Ureter (tissue), 1 donor: ENCODE measurements at regions not wholly inside any gene's neighbourhood (a gene's known extent, or its start where the extent isn't known, plus 50 kb on each side); places are given as distances from the start of the nearest gene placed in this dataset.
"Not testable (repeated sequence)": the region's sequence is repeated elsewhere in the genome, so short reads cannot be mapped to it uniquely, and the experiment has no call there.

ENCODE experiments used
- DNase-seq: peaks from one replicate; pipeline ENCODE4 v3.0.0-alpha.2; 2020; ENCODE audit warnings: low spot score
- donor health status: DM: yes; HTN: yes; CAD: no.

DNA sequence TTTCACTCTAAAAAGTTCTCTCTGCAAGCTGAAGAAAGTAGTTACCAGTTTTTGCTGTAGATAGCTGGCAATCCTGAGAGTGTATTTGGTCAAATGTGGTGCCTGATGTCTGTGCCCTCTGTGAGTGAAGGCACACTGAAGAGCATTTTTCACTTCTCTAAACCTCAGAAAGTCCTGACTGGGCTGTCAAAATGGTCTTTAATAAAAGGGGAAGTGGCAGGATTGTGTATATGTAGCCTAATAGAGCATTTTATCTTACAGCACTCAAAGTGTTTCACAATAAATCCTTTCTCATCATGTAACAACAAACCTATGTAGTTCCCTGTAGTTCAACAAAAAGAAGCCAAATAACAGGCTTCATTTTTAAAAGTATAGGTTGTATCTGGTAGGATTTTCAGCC lies 1552.3 kb upstream of the SLC39A10 start:
- DNase-seq = no peak

DNA sequence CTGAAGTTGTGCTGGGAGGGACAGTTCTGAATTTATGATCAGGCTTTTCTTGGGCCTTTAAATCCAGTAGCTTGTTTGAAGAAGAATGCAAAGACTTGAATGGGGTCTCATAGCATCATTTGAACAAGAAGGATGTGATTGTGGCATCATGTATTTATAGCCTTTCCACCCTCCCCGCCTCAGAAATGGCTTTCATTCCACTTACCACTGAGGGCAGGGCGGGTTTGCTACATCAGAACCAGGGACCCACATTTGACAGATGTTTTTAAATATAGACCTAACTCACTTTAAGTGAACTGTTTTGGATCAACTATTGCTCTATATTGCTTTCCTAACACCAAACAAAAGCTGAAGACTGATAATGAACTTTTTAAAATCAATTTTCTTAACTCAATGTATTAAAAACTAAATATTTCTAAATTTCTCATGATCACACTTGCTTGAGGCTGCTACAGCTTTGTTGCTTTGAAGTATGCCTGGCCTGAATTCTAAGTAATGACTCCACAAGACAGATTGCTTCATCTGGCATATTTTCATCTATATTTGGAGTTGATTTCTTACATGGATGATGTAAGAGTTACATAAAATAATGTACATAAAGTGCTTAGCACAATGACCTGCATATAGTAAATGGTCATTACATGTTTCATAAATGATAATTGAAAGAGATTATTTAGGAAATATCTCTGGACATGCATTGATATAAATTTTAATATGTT lies 1552.9 kb upstream of the SLC39A10 start:
- no peak for DNase-seq

DNA sequence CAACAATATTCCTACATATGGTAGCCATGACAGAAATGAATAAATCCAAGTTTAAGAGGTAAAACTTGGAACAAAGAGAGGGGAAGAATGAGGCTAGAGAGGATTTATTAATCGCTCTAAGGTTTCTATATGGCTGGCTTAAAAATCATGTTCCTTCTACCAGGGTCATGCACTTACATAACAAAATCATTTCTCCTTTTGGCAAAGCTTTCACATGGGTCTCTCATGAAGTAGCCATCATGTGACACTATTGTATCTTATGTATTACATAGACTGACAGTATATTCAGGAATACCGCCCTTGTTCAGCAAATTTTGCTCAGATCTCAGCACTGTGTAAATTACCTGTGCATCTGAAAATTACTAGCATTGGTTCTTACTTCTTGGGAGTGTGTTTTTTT lies 1554.5 kb upstream of the SLC39A10 start:
- no peak for DNase-seq

DNA sequence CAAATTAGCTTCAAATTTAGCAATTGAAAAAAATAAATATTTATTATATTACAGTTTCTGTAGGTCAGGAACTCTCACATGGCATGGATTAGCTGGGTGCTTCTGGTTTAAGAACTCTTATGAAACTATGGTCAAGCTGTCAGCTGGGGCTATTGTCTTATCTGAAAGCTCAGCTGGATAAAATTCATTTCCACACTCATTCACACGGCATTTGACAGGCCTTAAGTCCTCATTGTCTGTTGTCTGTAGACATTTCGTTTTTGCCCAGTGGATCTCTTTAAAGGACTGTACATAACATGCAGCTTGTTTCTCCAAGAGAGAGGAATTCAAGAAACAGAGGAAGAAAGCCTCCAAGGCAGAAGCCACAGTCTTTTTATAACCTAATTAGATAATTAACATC lies 1556.8 kb upstream of the SLC39A10 start:
- no peak for DNase-seq

DNA sequence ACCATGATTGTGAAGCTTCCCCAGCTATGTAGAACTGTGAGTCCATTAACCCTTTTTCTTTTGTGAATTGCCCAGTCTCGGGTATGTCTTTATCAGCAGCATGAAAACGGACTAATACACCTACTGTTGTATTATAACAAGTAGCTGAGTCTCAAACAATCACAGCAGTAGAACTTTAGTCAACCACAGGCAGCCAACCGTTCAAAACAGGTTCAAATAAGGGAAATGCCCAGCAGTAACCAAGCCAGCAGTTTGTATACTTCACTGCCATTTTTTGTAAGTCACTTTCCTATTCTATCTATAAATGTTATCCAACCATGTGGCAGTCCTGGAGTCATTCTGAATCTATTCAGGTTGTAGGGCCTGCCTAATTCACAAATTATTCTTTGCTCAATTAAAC lies 1560.6 kb upstream of the SLC39A10 start:
- no peak for DNase-seq

DNA sequence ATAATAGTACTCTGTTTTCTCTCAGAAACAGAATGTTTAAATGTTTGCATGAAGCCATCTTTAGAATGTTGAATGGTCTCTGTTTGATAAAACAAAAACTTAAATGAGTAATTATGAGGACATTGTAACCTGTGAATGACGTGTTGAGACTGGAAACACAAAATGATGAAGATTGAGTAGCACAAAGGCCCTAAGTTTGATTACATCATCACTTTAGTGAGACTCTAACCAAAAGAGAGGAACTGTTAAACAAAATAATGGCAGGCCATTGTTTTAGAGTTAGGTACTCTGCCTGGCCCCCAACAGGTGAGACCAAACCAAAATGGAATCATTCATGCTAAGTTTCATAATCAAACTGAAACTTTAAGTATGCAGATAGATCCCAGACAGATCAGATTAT lies 1561.7 kb upstream of the SLC39A10 start:
- no peak for DNase-seq

DNA sequence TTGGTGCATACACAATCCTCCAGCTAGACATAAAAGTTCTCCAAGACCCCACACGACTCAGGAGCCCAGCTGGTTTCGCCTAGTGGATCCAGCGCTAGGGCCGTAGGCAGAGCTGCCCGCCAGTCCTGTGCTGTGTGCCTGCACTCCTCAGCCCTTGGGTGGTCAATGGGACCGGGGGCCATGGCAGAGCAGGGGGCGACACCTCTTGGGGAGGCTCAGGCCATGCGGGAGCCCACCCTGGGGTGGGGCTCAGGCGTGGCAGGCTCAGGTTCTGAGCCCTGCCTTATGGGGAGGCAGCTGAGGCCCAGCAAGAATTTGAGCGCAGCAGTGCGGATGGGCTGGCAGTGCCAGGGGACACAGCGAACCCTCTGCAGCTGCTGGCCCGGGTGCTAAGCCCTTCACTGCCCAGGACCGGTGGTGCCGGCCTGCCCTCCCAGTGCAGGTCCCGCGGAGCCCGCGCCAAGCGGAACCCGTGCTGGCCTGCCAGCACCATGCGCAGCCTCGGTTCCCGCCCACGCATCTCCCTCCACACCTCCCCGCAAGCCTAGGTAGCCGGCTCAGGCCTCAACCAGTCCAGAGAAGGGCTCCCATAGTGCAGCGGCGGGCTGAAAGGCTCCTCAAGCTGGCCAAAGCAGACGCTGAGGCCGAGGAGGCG lies 1566.6 kb upstream of the SLC39A10 start:
- no peak for DNase-seq

DNA sequence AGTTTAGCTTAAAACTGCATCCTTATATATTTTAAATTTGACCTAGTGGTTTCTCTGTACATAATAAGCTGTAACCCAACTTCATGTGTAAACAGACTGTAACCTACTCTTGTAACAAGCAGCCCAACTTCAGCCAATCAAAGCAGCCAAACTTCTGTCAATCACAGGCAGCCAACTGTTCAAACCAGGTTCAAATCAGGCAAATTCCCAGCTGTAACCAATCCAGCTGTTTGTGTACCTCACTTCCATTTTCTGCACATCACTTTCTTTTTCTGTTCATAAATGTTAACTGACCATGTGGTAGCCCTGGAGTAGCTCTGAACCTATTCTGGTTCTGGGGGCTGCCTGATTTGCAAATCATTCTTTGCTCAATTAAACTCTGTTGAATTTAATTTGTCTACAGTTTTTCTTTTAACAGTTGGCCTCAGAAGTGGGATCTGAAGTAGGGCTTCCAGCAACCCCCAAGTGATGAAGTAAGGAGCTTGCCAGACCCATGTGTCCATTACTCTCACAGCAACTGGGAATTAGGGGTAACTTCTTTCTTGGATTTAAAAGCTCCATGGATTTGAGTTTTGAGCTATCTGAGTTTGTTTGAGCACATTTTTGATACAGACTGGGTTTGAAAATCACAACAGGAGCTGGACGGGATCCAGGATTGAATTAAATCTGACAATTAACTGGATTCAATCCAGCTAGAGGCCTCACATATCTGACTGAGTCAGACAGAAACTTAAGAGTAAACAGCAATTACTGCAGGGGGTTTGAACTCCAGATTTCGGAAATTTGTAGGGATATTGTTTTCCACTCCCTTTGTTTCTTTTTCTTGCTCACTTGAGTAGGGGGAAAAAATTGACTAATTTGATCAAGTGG lies 1569.7 kb upstream of the SLC39A10 start:
- no peak for DNase-seq

DNA sequence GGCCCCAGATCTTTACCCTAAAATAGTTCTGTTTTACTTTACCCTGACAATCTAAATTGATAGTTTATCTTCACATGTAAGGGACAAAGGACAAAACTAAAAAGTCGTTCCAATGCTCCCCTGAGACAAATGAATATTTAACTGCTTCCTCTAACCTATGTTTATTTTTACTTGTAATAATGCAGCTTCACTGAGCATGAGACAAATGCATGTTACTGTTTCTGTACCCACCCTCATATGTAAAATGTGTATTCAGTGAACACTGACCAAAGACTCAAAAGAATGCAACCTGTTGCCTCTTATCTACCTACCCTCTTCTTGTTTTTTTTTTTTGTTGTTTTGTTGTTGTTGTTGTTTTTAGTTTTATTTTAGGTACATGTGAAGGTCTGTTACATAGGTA lies 1570.9 kb upstream of the SLC39A10 start:
- DNase-seq = no peak

DNA sequence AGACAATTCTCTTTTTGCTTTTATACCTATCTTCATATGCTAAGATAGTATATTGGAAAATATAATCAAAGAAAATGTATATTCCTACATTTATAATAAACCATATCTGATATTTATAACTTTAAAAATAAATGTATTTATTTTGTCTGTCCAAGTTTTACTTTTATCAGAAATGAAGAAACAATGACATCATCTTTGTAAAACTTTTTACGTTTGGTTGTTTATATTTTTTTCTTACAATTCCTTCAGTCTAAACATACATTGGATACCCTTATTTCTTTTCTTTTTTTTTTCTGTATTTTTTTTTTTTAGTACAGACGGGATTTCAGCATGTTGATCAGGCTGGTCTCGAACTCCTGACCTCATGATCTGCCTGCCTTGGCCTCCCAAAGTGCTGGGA lies 1577.0 kb upstream of the SLC39A10 start:
- DNase-seq = no peak

DNA sequence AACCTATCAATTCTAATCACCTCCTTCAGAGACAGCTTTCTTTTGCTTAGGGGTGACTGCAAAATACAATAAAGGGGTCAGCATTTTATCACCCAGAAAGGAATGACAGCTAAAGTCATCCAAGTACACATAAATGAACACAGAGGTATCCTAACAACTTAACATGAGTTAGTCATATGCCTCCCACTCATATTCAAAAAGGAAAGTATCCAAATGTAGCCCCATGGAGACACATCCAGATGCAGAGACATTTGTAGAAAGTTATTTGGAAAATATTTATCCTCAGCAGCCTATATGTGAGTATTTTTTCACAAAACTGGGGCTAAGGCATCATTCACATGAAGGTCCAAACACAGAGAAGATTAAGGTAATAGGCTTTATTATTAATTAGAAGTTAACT lies 1579.7 kb upstream of the SLC39A10 start:
- DNase-seq = no peak

DNA sequence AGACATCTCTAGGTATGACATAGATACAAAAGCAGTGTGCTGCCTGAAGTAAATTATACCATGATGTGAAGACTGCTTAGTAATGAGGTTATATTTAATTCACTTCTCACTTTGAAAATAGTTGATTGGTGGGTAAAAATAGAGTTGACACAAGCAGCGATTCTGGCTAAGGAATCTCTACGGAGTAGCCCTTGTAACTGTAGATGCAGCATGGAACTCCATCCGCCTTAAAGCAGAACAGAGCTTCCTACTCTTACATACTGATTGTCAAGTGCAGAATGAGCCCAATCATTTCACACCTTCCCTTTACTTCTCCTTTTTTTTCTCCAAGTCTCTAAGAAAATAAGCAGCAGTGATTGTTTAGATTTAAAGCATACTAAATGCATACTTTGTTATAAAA lies 1594.6 kb upstream of the SLC39A10 start:
- DNase-seq = no peak

DNA sequence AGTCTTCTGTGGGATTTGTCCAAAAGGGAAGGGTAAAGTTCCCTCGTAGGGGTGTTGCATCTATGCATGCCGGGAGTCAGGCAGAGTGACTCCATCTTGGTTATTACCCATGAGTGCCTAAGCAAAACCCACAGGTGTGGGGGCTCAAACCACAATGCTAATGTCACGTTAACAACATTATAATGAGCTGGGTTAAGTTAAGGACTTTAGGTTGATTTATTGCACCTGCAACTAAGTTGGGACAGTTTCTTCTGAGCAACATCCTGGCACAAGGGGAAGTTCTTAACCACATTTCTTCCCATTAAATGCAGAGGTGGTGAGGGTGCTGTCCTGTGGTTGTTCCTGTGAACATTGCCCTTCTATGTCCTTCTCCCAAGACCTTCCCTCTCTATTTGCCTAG lies 1596.8 kb upstream of the SLC39A10 start:
- DNase-seq = no peak

DNA sequence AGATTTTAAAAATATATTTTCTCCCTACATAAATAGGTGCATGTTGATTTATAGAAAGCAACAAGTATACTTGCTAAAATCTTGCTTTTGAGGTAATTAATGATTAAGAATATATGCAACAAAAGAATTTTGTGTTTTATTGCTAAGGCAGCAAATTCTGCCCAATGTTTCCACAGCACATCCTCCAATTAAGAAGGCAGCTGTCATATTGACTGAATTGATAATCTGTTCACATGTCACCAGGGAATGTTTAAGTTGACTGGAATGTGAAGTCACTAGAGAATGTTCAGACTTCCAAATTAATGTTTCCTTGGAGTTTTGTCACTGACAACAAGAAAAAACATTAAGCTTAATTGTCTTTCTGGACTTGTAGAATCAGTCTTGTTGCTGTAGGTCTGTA lies 1602.7 kb upstream of the SLC39A10 start:
- no peak for DNase-seq

DNA sequence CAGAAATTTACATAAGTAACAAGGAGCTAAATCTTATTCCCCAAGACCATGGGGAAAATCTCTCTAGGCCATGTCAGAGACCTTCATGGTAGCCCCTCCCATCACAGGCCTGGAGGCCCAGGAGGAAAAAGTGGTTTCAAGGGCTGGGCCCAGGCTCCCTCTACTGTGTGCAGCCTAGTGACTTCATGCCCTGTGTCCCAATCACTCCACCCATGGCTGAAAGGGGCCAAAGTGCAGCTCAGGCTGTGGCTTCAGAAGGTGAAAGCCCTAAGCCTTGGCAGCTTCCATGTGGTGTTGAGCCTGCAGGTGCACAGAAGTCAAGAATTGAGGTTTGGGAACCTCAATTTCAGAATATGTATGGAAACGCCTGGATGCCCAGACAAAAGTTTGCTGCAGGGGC lies 1612.7 kb upstream of the SLC39A10 start:
- DNase-seq = no peak

DNA sequence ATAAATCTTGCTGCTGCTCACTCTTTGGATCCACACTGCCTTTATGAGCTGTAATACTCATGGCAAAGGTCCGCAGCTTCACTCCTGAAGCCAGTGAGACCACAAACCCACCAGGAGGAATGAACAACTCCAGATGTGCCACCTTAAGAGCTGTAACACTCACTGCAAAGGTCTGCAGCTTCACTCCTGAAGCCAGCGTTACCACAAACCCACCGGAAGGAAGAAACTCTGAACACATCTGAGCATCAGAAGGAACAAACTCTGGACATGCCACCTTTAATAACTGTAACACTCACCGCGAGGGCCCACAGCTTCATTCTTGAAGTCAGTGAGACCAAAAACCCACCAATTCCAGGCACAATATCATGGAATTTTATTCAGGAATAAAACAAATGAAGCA lies 1635.9 kb upstream of the SLC39A10 start:
- DNase-seq = not testable (repeated sequence)

DNA sequence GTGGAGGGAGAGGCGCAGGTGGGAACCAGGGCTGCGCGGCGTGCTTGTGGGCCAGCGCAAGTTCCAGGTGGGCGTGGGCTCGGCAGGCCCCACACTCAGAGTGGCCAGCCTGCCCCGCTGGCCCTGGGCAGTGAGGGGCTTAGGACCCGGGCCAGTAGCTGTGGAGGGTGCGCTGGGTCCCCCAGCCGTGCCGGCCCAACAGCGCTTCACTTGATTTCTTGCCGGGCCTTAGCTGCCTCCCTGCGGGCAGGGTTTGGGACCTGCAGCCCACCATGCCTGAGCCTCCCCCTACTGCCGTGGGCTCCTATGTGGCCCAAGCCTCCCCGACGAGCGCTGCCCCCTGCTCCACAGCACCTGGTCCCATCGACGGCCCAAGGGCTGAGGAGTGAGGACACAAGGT lies 1636.9 kb upstream of the SLC39A10 start:
- DNase-seq = no peak

DNA sequence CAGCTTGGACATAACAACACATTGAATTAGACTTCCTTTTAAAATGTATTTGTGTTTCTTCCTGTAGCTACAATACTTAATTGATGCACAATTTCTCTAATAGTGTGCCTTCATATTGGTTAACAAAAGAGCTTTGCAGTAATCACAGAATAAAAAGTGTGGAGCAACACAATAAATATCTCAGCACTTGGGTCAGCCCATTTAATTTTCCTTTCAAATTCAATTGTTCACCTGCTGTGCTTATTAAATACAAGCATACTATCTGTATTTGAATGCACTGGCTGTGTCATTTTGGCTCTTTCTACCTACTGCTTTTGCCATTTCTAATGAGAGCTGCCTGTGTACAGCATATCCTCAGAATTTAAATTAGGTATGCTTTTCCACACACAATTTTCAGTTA lies 1641.3 kb upstream of the SLC39A10 start:
- DNase-seq = no peak

DNA sequence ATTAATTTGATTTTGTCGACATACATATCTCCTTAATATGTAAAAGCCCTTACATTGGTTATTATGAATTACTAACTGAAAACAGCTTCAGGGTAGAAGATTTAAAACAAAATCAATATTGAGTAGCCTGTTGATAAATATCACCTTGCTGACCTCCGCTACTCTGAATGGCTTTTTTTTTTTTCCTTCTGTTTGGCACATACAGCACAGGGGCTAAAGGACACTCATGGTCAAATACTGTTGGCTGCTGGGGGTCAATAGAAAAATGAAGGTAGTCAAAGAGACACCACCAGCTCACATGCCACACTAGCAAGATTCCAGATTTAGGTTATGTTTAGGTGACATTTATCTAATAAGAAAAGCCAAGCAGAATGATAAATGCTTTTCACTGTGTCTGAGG lies 1642.4 kb upstream of the SLC39A10 start:
- no peak for DNase-seq

DNA sequence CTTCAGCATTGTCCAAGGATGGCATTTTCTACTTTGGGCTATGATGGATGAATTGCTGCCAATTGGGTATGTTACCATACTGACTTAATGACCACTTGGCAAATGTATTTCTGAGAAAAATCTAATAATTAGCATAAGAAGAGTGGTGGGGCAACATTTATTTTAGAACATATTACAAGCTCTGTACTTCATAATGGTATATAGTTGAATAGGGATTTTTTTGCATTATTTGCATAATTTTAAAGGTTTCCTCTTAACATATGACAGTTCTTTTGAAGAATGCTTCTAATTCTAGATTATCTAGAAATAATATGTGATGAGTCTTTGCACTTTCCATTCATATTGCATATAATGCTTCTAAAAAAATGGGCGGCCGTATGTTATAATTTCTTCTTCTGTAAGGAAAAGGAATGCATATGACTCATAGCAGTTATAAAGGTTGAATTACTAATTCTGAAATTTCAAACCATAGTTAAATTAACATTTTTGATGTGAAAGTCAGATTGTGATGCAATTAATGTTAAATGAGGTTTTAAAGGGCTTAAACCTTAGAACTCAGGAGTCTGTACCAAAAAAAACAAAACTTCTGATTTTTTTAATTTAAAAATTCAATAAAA lies 1652.3 kb upstream of the SLC39A10 start:
- DNase-seq = no peak

DNA sequence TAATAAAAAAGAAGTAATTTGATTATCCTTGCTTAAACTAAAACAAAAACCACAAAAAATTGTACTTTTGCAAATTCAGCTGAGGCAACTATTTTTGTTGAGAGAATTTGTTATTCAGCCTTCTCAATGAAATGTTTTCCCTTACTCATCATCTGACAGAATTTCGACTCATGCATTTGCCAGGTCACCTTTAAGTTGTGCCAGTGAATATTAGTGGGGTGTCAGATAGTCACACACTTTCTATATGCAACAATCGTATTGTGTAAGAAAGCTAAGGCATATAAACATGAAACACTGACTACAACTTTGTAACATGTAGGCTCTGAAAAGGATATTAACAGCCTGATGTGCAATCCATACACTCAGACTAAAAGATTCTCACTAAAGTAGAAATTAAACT lies 1653.1 kb upstream of the SLC39A10 start:
- no peak for DNase-seq

DNA sequence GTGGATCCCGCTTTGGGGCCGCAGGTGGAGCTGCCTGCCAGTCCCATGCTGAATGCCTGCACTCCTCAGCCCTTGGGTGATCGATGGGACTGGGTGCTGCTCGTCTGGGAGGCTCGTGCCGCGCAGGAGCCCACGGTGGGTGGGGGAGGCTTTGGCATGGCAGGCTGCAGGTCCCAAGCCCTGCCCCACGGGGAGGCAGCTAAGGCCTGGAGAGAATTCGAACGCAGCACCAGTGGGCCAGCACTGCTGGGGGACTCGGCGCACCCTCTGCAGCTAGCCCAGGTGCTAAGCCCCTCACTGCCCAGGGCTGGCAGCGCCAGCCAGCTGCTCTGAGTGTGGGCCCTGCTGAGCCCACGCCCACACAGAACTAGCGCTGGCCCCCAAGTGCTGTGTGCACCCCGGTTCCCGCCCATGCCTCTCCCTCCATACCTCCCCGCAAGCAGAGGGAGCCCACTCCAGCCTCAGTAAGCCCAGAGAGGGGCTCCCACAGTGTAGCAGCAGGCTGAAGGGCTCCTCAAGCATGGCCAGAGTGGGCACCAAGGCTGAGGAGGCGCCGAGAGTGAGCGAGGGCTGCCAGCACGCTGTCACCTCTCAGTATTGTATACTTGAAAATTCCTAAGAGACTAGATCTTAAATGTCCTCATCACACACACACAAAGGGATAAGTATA lies 1654.2 kb upstream of the SLC39A10 start:
- no peak for DNase-seq
